ENCODE measurements at regions not wholly inside any gene's neighbourhood (a gene's known extent, or its start where the extent isn't known, plus 50 kb on each side); places are given as distances from the start of the nearest gene placed in this dataset.

- DNase-seq (ENCODE audit: low spot score), result no peak
These were observed 362.7 kb upstream of the B3GALT2 start for GRCh38 chr1:193549081-193549480.

GRCh38 chr1:193545171-193545570 lies 358.8 kb upstream of the B3GALT2 start:
- no peak for DNase-seq (ENCODE audit: low spot score)

GRCh38 chr1:193543259-193543658 lies 356.8 kb upstream of the B3GALT2 start:
- no peak for DNase-seq (ENCODE audit: low spot score)

DNA sequence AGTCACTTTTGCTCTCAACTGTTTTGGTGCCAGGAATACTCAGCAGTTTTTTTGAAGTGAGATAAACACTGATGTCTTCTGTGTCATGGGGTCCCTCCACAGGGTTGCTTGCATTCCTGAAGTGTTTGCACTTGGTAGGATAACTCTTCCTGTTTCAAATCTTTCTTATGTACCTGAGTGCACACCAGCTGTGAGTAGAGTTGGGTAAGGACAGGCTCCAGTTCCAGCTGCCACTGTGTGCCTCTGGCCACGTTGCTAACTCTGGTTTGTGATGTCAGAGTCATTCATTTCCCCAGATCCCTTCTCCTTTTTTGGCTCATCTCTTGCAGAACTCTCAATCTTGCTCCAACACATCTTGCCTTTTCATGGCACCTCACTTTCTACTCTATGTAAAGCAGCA lies 356.3 kb upstream of the B3GALT2 start:
- DNase-seq (ENCODE audit: low spot score), result no peak

DNA sequence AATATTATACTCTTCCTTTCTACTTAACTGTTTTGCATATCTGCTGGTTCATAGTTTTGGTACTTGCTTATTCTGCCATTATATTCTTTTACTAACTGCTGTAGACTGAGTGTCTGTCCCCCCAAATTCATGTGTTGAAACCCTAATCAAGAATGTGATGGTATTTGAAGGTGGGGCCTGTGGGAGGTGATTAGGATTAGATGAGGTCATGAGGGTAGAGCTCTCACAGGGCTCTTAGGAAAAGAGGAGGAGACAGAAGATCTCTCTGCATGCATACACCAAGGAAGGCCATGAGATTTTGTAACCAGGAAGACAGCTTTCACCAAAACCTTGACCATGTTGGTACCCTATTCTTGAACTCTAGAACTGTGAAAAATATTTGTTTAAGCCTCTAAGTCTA lies 354.1 kb upstream of the B3GALT2 start:
- no peak for DNase-seq (ENCODE audit: low spot score)

DNA sequence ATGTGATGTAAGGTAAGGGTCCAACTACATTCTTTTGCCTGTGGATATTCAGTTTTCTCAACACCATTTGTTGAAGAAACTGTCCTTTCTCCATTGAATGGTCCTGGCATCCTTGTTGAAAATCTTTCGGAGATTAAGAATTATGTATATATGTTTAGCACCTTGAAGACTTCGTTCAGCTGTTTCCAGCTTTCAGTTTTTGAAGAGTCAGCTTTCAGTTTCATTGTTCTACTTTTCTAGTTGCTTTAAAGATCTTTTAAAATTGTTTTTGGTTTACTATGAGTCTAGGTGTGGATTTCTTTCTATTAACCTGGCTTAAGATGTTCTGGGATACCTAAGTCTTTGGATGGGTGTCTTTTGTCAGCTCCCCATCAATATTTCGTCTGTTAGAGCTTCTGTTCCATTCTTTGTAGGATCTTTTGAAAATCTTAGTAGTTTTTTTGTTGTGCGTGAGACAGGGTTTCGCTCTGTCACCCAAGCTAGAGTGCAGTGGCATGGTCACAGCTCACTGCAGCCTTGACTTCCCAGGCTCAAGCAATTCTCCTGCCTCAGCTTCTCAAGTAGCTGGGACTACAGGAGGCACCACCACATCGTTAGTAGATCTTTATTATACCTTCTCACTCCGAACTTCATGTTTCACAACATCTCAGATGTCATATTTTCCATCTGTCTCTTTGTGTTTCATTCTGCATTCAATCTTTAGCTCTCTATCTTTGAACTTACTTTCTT lies 353.5 kb upstream of the B3GALT2 start:
- DNase-seq (ENCODE audit: low spot score), result no peak

- no peak for DNase-seq (ENCODE audit: low spot score)
These were observed 352.3 kb upstream of the B3GALT2 start for GRCh38 chr1:193538680-193539079.

- no peak for DNase-seq (ENCODE audit: low spot score)
These were observed 351.6 kb upstream of the B3GALT2 start for GRCh38 chr1:193538003-193538354.

GRCh38 chr1:193537266-193538002 lies 351.0 kb upstream of the B3GALT2 start:
- no peak for DNase-seq (ENCODE audit: low spot score)

- no peak for DNase-seq (ENCODE audit: low spot score)
These were observed 347.4 kb upstream of the B3GALT2 start for GRCh38 chr1:193533853-193534252.

DNA sequence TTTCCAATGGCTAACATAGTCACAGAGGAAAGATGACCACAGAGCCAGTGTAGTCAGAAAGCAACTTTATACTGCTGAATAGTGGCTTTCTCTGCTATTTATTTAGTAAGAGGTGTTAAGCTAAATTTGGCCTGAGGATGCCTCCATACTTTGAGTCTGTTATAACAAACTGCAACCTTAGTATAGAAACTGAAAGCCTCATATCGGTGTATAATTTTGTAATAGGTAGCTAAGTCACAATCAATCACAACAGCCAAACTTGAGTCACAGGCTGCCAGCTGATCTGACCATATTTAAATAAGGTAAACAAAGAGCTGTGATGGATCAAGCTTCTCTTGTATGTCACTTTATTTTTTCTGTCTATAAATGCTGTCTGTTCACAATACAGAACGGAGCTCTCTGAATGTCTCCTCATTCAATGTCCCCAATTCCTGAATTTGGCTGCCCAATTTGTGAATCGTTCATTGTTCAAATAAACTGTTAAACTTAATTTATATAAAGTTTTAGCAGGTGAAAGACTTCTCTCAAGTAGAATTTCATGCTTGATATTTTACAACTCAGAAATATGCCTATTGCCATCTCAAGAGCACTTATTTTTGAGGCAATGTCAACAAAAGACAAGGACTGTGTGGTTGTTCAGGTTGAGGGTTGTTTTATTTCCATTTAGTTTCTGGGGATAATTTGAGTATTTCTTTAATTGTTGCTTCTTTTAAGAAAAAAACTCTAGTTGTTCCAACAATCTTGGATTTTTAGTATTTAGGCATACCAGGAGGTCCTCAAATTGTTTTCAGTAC lies 339.7 kb upstream of the B3GALT2 start:
- DNase-seq (ENCODE audit: low spot score), result no peak

DNA sequence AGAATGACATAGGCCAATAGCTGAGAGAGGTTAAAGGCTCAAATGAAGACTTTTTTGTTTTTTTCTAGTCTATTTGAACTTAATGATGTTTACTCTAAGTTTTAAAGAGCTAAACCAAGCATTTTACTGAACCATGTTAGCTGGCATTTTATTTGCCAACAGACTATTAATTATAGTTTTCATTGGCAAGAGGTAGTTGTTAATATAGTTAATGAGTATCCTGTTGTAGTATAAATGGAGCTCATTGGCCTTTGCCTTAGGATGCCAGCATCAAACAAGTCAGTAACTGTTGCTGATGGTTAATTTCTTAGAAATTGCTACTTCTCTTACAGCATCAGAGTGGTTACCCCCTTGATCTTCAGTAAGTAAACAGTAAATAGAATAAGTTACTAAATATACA lies 339.0 kb upstream of the B3GALT2 start:
- DNase-seq (ENCODE audit: low spot score), result no peak

DNA sequence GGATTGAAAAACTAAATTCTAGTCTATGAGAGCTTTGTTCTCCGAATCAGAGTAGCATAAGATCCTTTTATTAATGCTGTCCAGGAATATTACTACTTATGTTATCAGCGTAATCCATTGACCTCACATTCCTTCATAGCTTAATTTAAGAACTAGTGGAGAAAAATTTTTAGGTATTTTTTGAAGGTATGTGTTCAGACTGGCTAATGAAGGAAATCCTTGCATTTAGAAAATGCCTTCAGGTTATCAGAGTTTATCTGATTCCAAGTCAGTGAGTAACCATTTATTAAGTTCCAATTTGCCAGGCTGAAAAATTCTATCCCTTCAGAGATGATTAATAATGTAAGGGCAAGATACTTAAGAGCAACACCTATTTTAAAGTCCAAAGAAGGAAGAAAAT lies 338.2 kb upstream of the B3GALT2 start:
- DNase-seq (ENCODE audit: low spot score), result no peak

DNA sequence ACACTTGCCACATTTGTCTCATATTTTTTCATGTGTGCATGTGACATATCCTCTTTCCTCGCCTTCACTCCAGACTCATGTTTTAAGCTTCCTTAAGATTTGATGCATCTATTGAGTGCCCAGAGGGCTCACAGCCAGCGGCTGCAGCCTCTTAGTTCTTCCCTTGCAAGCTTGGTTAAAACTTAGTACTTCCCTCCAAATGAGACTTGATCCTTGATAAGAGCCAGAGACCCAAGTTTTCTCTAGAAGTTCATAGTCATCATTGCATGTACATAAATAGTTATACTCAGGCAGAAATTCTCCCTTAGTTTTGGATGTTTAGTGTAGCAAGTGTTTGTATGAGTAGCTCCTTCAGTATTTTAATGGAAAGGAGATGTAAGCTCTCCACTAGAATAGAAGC lies 337.6 kb upstream of the B3GALT2 start:
- DNase-seq (ENCODE audit: low spot score), result no peak

- no peak for DNase-seq (ENCODE audit: low spot score)
These were observed 334.1 kb upstream of the B3GALT2 start for GRCh38 chr1:193520472-193520871.

DNA sequence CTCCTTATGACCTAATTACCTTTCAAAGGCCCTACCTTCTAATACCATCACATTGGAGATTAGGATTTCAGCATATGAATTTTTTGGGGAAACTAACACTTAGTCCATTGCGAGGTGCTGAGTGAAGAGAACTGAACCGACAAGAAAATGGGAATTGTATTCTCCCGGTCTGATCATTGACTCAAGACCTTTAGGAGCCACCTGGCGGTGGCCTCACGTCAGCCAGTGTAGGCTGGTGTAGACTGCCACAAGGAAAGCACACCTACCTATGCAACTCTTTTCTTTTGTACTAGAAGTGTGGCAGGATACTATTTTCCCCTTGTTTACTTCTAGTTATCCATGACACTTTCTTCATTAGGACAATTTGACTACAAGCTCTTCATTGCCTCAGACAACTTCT lies 333.5 kb upstream of the B3GALT2 start:
- DNase-seq (ENCODE audit: low spot score), result no peak

DNA sequence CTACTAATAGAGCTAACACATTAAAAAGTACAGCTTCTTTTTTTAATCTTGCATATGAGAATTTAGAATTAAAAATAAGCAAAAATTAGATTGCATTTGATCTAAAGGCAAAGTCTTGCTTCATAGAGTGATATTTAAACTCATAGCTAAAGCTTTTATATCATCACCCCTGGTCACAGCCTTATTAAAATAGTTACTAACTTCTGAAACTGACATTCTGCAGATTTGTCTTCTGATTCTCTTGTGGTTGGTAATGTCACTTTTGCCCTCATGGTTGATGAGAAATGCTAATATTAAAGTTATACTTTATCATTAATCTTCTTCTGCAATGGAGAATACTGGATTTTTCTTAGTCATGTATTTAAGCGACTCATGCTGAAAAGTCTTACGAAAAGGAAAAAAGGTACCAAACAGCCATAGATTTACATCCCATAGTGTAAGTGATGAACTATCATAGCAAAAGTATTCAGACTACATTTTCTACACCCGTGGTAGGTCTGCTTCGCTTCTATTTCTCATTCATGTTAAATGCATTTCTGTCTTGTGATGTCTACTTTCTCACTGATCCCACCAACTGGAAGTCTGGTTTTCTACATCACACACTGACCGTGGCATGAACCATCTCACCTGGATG lies 330.5 kb upstream of the B3GALT2 start:
- DNase-seq (ENCODE audit: low spot score), result no peak

- DNase-seq (ENCODE audit: low spot score), result no peak
These were observed 328.0 kb upstream of the B3GALT2 start for GRCh38 chr1:193514397-193514796.

- no peak for DNase-seq (ENCODE audit: low spot score)
These were observed 326.6 kb upstream of the B3GALT2 start for GRCh38 chr1:193513032-193513431.

DNA sequence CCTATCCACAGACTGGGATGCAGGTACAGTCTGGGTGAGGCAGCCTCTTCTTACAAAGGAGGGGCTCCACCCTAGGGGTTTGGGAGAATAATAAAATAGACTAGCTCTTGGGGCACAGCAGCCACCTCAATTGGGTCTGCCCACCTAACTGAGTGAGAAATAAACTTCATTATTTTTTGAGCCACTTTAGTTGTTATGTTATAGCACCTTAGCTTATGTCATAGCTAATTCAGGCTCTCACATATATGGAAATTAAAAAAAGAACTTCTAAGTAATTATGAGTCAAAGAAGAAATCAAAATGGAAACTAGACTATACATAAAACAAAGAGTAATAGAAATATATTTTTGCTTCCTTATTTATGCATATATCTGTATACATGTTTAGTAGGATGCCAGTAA lies 318.5 kb upstream of the B3GALT2 start:
- DNase-seq (ENCODE audit: low spot score), result no peak

DNA sequence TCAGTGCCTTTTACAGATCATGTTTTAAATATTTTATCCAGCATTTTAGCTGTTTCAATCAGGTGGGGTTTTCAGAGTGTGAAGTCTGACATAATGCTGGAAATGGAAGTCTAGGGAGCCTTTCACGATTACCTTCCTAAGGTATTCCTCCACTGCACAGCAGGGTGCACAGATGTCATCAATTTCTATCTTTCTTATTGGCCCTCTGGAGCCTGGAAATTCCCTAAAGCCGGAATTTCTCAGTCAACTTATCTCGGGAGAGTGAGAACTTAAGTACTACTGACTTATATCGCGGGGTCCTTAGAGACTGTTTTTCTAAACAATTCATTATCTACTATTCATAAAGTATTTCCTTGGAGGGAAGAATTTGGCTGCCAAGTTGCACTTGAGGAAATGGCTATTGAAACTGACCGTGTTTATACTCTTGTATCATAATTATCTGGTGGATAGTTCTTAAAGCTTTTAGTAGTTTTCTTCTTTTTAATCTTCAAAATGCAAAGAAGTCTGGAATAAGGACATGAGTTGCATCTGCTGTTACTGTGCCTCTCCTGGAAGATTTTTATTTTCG lies 311.8 kb upstream of the B3GALT2 start:
- DNase-seq (ENCODE audit: low spot score), result no peak

GRCh38 chr1:193494368-193494767 lies 308.0 kb upstream of the B3GALT2 start:
- DNase-seq (ENCODE audit: low spot score), result no peak
